Astrocyte (in vitro differentiated cells and primary cell): ENCODE measurements at regions not wholly inside any gene's neighbourhood (a gene's known extent, or its start where the extent isn't known, plus 50 kb on each side); places are given as distances from the start of the nearest gene placed in this dataset.

ENCODE experiments used
- CTCF ChIP-seq: IDR thresholded peaks from 2 replicates; pipeline ENCODE4 v1.5.1; 2011; ENCODE audit warnings: low read depth, mild to moderate bottlenecking, inconsistent platforms, low read length, moderate library complexity; ENCODE audit not compliant: insufficient read depth
- EZH2 ChIP-seq: IDR thresholded peaks from 2 replicates; pipeline ENCODE4 v1.6.1; 2012; ENCODE audit warnings: mild to moderate bottlenecking, low read length, inconsistent platforms; ENCODE audit not compliant: insufficient read depth

DNA sequence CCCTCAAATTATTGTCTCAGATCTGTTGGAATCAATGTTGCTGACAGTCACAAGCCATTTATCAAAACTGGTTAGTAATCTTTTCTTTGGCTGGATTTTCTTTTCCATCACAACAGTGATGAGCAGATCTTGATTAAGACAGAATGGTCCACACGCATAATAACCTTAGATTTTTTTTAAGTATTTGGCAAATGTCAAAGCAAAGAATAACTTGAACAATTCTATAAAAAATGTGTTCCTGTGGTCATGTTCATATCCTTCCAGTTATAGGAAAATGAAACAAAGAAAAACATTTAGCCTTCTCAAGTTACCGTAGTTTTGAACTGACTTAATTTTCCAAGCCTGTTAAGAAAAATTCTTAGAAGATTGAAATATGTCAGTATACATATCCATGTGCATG is 659.9 kb upstream of the ID2 start:
- TF ChIP-seq EZH2, result no peak
- TF ChIP-seq CTCF, result no peak
